ENCODE measurements at regions not wholly inside any gene's neighbourhood (a gene's known extent, or its start where the extent isn't known, plus 50 kb on each side); places are given as distances from the start of the nearest gene placed in this dataset.
A peak's percentile ranks its signal among the peaks of the same experiment; 100 is the strongest.

GRCh38 chr12:67111182-67111581 is 158.0 kb upstream of the CAND1 start:
- Histone ChIP-seq H3K4me2 (no peak overlapping the region), H2AFZ (peak overlapping the region; percentile 83; the same call in 1 of the 2 replicates), H3K36me3 (ENCODE audit: insufficient read depth) (no peaks in the 10 kb centered on the region), H3K79me2 (replicated peaks; ENCODE audit: insufficient read depth) (no peaks in the 10 kb centered on the region), H3K27ac (ENCODE audit: low read depth) (no peak overlapping the region), H3K27me3 (ENCODE audit: insufficient read depth) (no peaks in the 10 kb centered on the region), H3K4me3 (no peak overlapping the region), H3K9me2 (ENCODE audit: insufficient read depth) (no peaks in the 10 kb centered on the region), H3F3A (replicated peaks; ENCODE audit: low read depth) (no peaks in the 10 kb centered on the region), H4K20me1 (replicated peaks; ENCODE audit: insufficient read depth) (no peaks in the 10 kb centered on the region), H3K4me1 (ENCODE audit: insufficient read depth) (no peaks in the 10 kb centered on the region; the same call in 1 of the 2 replicates)
- Mint-ChIP-seq H3K4me1 (no peaks in the 10 kb centered on the region; the same call in 2 of the 3 replicates), H3K4me3 (no peak overlapping the region), H3K27ac (no peak overlapping the region), H3K27me3 (ENCODE audit: insufficient read depth, low read depth, poor library complexity) (no peaks in the 10 kb centered on the region), H3K9me3 (no peaks in the 10 kb centered on the region; the same call in 1 of the 3 replicates), H3K36me3 (ENCODE audit: low read depth) (no peaks in the 10 kb centered on the region)
- ATAC-seq (peak; percentile 37), DNase-seq (ENCODE audit: low spot score) (no peak)
- TF ChIP-seq ETS1 (IDR thresholded peaks at IDR 0.05) (no peak), ZNF462 (CRISPR knock-in tag; IDR thresholded peaks at IDR 0.05) (no peak), ZNF114 (CRISPR knock-in tag; IDR thresholded peaks at IDR 0.05) (no peak), CTCF (conservative IDR thresholded peaks at IDR 0.05; ENCODE audit: low read depth in 2 of 2) (no peak), REST (IDR thresholded peaks at IDR 0.05; ENCODE audit: unreplicated experiment) (no peak), EZH2 (IDR thresholded peaks at IDR 0.05; ENCODE audit: low read depth, unreplicated experiment) (no peak), STAT1 (IDR thresholded peaks at IDR 0.05; ENCODE audit: unreplicated experiment) (no peak), JUNB (IDR thresholded peaks at IDR 0.05; ENCODE audit: unreplicated experiment) (no peak), ZNF331 (CRISPR knock-in tag; IDR thresholded peaks at IDR 0.05; ENCODE audit: low read depth) (no peak), POLR2AphosphoS5 (IDR thresholded peaks at IDR 0.05; ENCODE audit: low read depth) (no peak), CREB1 (CRISPR knock-in tag; IDR thresholded peaks at IDR 0.05; ENCODE audit: low read depth) (no peak)
